GM21723 (cell line): ENCODE measurements at regions not wholly inside any gene's neighbourhood (a gene's known extent, or its start where the extent isn't known, plus 50 kb on each side); places are given as distances from the start of the nearest gene placed in this dataset.

Source experiments
- ATAC-seq: cut with Tn5 transposase; IDR thresholded peaks from one replicate; pipeline ENCODE4 v1.9.1; 2021; ENCODE audit warnings: mild to moderate bottlenecking, moderate library complexity; ENCODE audit not compliant: unreplicated experiment

DNA sequence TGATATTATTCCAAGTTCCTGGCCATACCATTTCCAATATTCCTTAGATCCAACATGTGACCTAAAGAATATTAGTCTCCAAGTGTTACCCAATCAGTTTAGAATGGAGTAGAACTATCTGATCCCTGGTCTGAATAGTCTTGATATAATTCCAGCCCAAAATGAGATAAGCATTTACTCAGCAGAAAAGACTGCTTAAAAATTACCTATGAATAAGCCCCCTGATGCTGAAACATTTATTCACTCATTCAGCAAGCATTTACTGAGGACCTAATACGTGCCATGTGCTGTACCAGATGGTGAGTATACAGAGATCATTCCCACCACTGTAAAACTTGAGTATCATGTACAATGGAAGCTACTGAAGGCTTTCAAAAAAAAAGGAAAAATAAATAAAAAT is 157.0 kb downstream of the FAM114A2 start:
- no peak for ATAC-seq

DNA sequence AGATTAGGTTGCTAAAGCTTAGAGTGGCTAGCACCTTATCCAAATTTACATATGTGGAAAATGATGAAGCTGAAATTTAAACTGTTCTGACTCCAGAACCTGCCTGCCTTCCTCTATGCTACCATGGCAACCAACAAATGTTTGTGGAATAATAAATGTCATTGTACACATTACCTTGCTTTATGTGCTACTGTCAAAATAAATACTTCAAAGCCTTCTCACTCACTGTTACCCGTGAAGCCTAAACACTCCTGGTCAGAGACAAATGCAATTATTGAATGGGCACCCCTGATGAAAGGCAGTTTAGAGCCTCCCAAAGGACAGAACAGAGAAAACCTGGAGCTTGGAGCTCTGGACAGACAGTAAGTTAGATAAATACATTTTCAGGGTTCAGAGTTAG is 158.6 kb downstream of the FAM114A2 start:
- ATAC-seq, result no peak

DNA sequence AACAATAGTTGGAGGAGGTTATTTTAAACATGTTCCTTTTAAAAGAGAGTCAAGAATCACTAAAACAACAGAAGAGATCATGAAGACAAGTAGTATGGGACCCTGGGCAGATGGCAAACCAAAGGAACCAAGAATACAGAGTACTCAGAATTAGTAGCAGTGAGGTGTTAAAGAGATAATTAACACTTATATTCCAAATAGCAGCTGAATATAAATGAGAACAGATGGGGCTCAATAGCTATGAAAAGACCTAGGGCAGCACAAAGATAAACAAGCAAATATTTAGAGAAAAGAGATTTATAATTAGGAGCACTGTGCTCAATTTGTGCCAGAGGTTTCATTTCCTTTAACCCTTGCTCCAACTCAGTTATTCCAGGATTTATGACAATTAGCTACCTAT is 159.1 kb downstream of the FAM114A2 start:
- no peak for ATAC-seq

DNA sequence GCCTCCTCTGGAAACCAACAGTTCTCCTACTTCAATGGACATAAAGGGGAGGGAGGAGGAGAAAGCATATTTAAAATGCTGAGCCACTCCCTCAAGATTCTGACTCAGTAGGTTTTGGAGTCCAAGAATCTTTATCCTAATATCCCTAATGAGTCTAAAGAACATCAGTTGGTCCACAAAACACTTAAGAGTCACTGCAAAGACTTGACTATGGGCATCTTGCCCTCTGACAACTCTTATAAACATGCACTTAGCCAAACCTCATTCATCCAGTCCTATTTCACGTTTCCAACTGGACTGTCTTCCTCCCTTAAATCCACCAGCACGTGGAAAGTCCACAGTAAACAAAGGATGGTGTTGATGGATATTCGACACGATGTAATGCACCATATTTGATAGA is 172.5 kb downstream of the FAM114A2 start:
- no peak for ATAC-seq

DNA sequence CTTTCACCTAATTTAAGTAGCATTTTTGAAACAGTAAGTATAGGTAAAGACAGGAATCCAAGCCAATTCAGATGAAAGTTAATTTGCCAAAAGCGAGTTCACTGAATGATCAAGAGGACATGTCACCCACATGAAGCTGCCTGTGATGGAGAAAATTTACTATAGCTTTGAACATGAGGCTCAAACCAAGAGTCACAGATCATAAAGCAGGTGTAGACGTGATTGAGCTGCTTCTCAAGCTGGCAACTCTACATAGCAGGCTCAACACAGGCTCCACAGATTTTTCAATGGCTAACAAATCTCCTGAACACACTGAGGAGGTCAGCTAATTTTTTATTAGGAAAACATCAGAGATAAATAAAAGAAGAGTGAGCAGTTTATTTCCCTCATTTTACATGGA is 173.7 kb downstream of the FAM114A2 start:
- no peak for ATAC-seq

DNA sequence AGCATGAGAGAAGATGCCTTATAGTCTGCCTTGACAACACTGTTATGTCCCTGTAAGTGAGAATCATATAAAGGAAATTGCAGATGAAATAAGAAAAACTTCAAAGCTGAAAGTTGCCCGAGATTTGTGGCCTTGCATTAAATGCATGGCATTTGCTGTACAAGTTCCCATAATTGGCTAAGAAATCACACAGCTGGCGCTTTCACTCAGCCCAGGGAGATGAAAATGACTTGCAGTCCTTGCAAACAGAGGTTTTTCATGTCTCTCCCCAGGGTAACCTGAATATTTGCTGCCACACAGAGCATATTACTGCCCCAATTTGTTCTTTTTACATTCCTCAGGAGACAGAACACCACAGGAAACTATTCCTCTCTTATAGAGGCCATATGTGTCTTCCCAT is 174.8 kb downstream of the FAM114A2 start:
- ATAC-seq, result no peak
